Left lung (tissue), 4 donors: ENCODE measurements at regions not wholly inside any gene's neighbourhood (a gene's known extent, or its start where the extent isn't known, plus 50 kb on each side); places are given as distances from the start of the nearest gene placed in this dataset.

ENCODE experiments used
- ATAC-seq: fragments of 200-7000 bp; cut with Tn5 transposase; one replicate; pipeline ENCODE4 v1.9.1; 2020; ENCODE audit warnings: moderate library complexity
- DNase-seq, 4 donors: peaks; one replicate each; pipeline ENCODE4 v3.0.0-alpha.2; 2013 to 2020
- H3K27ac ChIP-seq, 2 donors: fragments of 200-600 bp; sonication (generic) in 1 of 2; one replicate each; pipeline versions ENCODE4 v1.5.0 to v1.8.0; 2020 to 2021
- H3K27me3 ChIP-seq, 2 donors: fragments of 200-600 bp; sonication (generic) in 1 of 2; one replicate each; pipeline versions ENCODE4 v1.5.0 to v1.8.0; 2020 to 2021
- H3K36me3 ChIP-seq, 2 donors: fragments of 200-600 bp; sonication (generic) in 1 of 2; one replicate each; pipeline versions ENCODE4 v1.5.0 to v1.8.0; 2020 to 2021
- H3K4me1 ChIP-seq, 2 donors: fragments of 200-600 bp; one replicate each; pipeline ENCODE4 v1.8.0; 2021
- H3K4me3 ChIP-seq, 2 donors: fragments of 200-600 bp; sonication (generic) in 1 of 2; one replicate each; pipeline versions ENCODE4 v1.5.0 to v1.8.0; 2020 to 2021; ENCODE audit warnings: mild to moderate bottlenecking in 1 of 2
- H3K9me3 ChIP-seq, 2 donors: fragments of 200-600 bp; sonication (generic) in 1 of 2; one replicate each; pipeline versions ENCODE4 v1.5.0 to v1.8.0; 2020 to 2021
- CTCF ChIP-seq, 2 donors: fragments of 200-600 bp; sonication (generic) in 1 of 2; IDR thresholded peaks; one replicate each; pipeline versions ENCODE4 v1.5.0 to v1.8.0; 2021; ENCODE audit warnings: antibody characterized with exemption in 2 of 2
- intact Hi-C, 2 donors: fragments of 100-400 bp; cut with DNase I; formaldehyde crosslinking; loops; one replicate each; pipeline versions ENCODE4 v1.11.2 to v1.14.2; 2022
- donor health status: DM: no; HTN: yes; CAD: no.
- donor health status: DM: no; HTN: no; CAD: no.

DNA sequence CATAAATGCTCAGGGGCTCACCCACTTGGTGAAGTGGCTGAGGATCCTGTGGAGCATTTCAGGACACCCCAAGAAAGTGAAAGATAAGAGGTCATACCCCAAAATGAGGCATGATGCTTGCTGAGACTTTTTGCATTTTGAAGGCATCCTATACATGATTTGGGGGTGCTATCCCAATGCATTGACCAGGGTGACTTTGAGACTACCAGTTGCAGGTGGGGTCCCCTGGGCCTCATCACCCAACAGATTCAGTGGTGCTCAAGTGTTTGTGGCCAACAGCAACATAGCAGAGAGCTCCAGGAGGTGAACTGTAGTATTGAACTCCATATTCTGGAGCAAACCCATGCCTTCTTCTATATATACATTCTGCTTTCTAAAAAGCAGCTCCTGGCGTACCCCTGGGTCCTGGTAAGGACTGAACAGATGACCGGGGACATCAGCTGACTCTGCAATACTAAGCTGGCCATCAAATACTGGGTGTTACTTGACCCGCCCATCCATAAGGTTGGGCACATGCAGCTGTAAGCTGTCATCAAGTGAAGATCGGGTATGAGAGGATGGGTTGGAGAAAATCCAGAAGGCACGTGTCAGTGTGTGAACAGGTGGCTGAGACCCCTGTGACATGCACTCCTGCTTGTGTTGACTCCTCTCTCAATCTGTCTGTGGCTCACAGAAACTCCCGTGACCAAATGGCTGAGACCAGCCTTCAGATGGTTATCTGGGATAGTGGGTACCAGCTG, 143.3 kb downstream of the KLF13 start:
- intact Hi-C loops, result no loop called here

GRCh38 chr15:31470756-31471155, 144.1 kb downstream of the KLF13 start:
- peaks cover 8 to 15% of the 10 kb centered on the region in 2 donors for H3K4me1 ChIP-seq
- no peaks in the 10 kb centered on the region for H3K9me3 ChIP-seq
- no peak overlapping the region for H3K27ac ChIP-seq
- H3K27me3 ChIP-seq, result no peaks in the 10 kb centered on the region
- intact Hi-C loops, result no loop called here
- H3K36me3 ChIP-seq, result no peaks in the 10 kb centered on the region
- no peak for DNase-seq
- TF ChIP-seq CTCF (IDR thresholded peaks at IDR 0.05), result no peak
- H3K4me3 ChIP-seq, result no peak overlapping the region
- ATAC-seq, result no peak

More for the DNA sequence above, 143.3 kb downstream of the KLF13 start:
- no peak for TF ChIP-seq CTCF (IDR thresholded peaks at IDR 0.05)
- Histone ChIP-seq H3K36me3 (no peaks in the 10 kb centered on the region), H3K9me3 (no peaks in the 10 kb centered on the region), H3K4me3 (no peak overlapping the region), H3K4me1 (peaks cover 8 to 15% of the 10 kb centered on the region in 2 donors), H3K27ac (no peak overlapping the region), H3K27me3 (no peaks in the 10 kb centered on the region)
- ATAC-seq (no peak), DNase-seq (no peak)

DNA sequence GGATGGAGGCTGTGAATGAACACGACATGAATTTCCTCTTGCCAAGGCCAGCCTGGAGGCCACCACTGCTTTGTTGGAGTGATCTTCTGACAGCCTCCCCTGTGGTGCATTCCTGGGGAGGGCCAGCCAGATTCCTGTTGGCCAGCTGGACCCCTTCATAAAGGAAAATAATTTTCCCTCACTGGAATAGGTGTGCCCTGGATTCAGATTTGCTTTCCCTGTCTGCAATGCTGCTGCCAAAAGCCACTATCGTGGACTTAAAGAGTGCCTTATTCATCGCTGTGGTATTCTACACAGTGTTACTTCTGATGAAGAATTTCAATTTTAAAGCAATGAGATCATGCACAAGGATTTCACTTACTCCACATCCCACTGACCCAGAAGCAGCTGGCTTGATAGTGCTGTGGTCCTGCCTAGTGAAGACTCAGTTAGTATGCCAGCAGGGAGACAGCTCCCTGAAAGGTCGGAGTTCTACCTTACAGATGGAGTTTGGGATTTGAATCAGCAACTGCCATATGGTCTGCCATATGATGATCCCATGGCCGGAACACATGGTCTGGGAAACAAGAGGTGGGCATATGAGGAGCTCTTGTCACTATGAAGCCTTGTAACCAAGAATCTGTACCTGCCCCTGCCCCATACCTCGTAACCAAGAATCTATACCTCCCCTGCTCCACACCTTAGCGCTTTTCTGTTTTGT, 145.2 kb downstream of the KLF13 start:
- H3K9me3 ChIP-seq, result no peaks in the 10 kb centered on the region
- H3K27ac ChIP-seq, result no peak overlapping the region
- no peak for TF ChIP-seq CTCF (IDR thresholded peaks at IDR 0.05)
- no peak overlapping the region for H3K4me3 ChIP-seq
- intact Hi-C loops, result no loop called here
- peak; percentile 73 for ATAC-seq
- H3K27me3 ChIP-seq, result no peaks in the 10 kb centered on the region
- no peak for DNase-seq
- peaks cover 8 to 15% of the 10 kb centered on the region in 2 donors for H3K4me1 ChIP-seq
- H3K36me3 ChIP-seq, result no peaks in the 10 kb centered on the region

DNA sequence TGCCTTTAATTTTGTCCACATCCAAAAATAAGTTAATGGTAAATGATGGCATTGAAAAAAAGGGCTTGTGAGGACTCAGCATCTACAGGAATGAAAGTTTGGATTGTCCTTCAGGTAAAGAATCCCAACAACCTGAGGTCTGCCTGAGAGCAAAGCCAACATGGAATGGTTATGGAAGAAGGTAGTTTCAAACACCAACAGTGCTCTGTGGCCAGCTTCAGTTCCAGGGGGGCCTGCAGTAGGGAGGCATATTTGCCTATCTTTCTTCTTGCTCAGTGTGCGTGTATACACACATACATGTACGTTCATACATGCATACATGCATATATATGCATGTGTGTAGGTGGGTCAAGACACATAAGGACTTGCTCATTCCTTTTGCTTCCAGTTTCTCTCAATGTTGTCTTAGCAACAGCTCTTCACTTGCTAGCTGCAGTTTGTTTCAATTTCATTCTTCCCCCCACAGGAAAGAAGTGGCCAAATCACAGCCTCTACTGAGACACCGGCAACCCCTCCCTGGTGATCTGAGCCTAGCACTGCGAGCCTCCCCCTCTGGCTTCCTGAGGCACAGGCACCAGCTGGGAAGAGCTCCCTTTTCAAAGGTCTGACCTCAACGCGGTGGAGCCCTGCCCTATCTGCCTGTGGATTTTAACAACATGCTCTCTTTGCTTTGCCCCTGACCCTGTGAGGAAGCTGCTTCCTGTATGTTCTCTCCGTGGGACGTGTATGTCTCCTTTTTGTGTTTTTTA, 146.2 kb downstream of the KLF13 start:
- intact Hi-C loops, result no loop called here
- Histone ChIP-seq H3K27ac (no peak overlapping the region), H3K36me3 (no peaks in the 10 kb centered on the region), H3K27me3 (no peaks in the 10 kb centered on the region), H3K4me3 (no peak overlapping the region), H3K4me1 (peaks cover 8 to 15% of the 10 kb centered on the region in 2 donors), H3K9me3 (no peaks in the 10 kb centered on the region)
- ATAC-seq (peak; percentile 63), DNase-seq (no peak)
- no peak for TF ChIP-seq CTCF (IDR thresholded peaks at IDR 0.05)
